ENCODE measurements at regions not wholly inside any gene's neighbourhood (a gene's known extent, or its start where the extent isn't known, plus 50 kb on each side); places are given as distances from the start of the nearest gene placed in this dataset.

GRCh38 chr6:169038691-169039090 is 215.0 kb downstream of the THBS2 start:
- TF ChIP-seq TAF1 (IDR thresholded peaks at IDR 0.05; ENCODE audit: borderline replicate concordance, low read depth, low read length) (no peak), POLR2A (IDR thresholded peaks at IDR 0.05; ENCODE audit: low read depth, low read length) (no peak), POLR2AphosphoS5 (IDR thresholded peaks at IDR 0.05; ENCODE audit: low read depth, low read length) (no peak)

Data from GM12892 (cell line).